NT2/D1 (cell line): ENCODE measurements at regions not wholly inside any gene's neighbourhood (a gene's known extent, or its start where the extent isn't known, plus 50 kb on each side); places are given as distances from the start of the nearest gene placed in this dataset.

Source experiments
- SUZ12 ChIP-seq: IDR thresholded peaks from 2 replicates; pipeline ENCODE4 v1.6.1; 2011; ENCODE audit not compliant: insufficient read length, insufficient read depth; ENCODE audit errors: extremely low read depth
- YY1 ChIP-seq: IDR thresholded peaks from 2 replicates; pipeline ENCODE4 v1.6.1; 2011; ENCODE audit not compliant: insufficient read length, insufficient read depth
- ZNF274 ChIP-seq: IDR thresholded peaks from 2 replicates; pipeline ENCODE4 v1.6.1; 2011; ENCODE audit warnings: mild to moderate bottlenecking, low read depth, low read length

DNA sequence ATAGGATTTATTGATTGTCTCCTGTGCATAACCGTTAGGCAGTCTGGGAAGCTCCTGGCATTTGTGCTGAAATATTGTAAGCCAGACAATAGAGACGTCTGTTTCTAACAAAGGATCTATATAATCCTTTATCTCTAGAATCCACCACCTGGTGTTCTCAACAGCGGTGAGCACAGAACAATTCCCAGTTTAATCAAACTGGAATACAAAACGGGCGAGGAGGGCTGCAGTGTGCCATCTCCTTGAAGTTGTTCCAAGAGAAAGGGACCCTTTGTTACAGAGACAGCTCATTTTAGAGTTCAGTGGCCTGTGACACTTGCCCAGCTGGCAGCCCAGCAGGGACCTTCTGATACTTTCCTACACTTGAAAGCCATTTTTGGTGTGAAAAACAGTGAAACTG, 162.8 kb upstream of the IVNS1ABP start:
- TF ChIP-seq SUZ12 (no peak), YY1 (no peak), ZNF274 (no peak)
